ENCODE measurements at regions not wholly inside any gene's neighbourhood (a gene's known extent, or its start where the extent isn't known, plus 50 kb on each side); places are given as distances from the start of the nearest gene placed in this dataset.

DNA sequence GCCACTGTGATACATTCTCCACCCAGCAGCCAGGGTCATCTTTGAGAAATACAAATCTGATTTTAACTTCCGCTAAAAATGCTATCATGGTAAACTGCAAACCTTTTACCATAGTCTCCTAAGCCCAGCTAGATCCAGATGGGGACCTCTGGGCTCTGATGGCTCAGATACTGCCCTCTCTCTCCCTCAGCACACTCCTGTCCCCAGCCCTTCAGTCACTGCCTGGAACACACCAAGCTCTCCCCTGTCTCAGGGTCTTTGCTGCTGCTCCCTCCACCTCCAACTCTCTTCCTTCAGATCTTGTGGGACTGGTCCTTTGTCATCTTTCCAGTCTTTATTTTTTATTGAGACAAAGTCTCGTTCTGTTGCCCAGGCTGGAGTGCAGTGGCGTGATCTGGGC is 65.1 kb downstream of the SPRY4 start:
- TF ChIP-seq, protein P1, sequence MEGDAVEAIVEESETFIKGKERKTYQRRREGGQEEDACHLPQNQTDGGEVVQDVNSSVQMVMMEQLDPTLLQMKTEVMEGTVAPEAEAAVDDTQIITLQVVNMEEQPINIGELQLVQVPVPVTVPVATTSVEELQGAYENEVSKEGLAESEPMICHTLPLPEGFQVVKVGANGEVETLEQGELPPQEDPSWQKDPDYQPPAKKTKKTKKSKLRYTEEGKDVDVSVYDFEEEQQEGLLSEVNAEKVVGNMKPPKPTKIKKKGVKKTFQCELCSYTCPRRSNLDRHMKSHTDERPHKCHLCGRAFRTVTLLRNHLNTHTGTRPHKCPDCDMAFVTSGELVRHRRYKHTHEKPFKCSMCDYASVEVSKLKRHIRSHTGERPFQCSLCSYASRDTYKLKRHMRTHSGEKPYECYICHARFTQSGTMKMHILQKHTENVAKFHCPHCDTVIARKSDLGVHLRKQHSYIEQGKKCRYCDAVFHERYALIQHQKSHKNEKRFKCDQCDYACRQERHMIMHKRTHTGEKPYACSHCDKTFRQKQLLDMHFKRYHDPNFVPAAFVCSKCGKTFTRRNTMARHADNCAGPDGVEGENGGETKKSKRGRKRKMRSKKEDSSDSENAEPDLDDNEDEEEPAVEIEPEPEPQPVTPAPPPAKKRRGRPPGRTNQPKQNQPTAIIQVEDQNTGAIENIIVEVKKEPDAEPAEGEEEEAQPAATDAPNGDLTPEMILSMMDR (IDR thresholded peaks at IDR 0.05): no peak
- TF ChIP-seq EP300 (IDR thresholded peaks at IDR 0.05) (no peak), POLR2A (IDR thresholded peaks at IDR 0.05) (no peak)
